Neural cell (in vitro differentiated cells): ENCODE measurements at regions not wholly inside any gene's neighbourhood (a gene's known extent, or its start where the extent isn't known, plus 50 kb on each side); places are given as distances from the start of the nearest gene placed in this dataset.

ENCODE experiments used
- CTCF ChIP-seq: fragments of 450-650 bp; IDR thresholded peaks from 2 replicates; pipeline ENCODE4 v1.5.1; 2014; ENCODE audit warnings: antibody characterized with exemption, mild to moderate bottlenecking, moderate library complexity; ENCODE audit not compliant: poor library complexity, severe bottlenecking
- EP300 ChIP-seq: fragments of 450-650 bp; conservative IDR thresholded peaks from 2 replicates; pipeline ENCODE4 v1.6.1; 2014; ENCODE audit warnings: antibody characterized with exemption, mild to moderate bottlenecking, moderate library complexity; ENCODE audit not compliant: poor library complexity, severe bottlenecking
- POLR2AphosphoS5 ChIP-seq: IDR thresholded peaks from 2 replicates; pipeline ENCODE4 v1.6.1; 2012
- RAD21 ChIP-seq: fragments of 450-650 bp; conservative IDR thresholded peaks from 2 replicates; pipeline ENCODE4 v1.6.1; 2014; ENCODE audit warnings: antibody characterized with exemption, mild to moderate bottlenecking, moderate library complexity
- SMC3 ChIP-seq: fragments of 450-650 bp; conservative IDR thresholded peaks from 2 replicates; pipeline ENCODE4 v1.6.1; 2014; ENCODE audit warnings: antibody characterized with exemption, mild to moderate bottlenecking, moderate library complexity; ENCODE audit not compliant: poor library complexity
- TAF1 ChIP-seq: IDR thresholded peaks from 2 replicates; pipeline ENCODE4 v1.6.1; 2012; ENCODE audit warnings: low read depth
- TF ChIP-seq, protein P1 (sequence below): IDR thresholded peaks from 2 replicates; pipeline ENCODE4 v1.6.1; 2012; ENCODE audit warnings: borderline replicate concordance

GRCh38 chr3:28678086-28678485 is 329.5 kb upstream of the AZI2 start:
- TF ChIP-seq CTCF (no peak), RAD21 (no peak), EP300 (no peak), TAF1 (no peak), SMC3 (no peak), POLR2AphosphoS5 (no peak)
- TF ChIP-seq, protein P1, sequence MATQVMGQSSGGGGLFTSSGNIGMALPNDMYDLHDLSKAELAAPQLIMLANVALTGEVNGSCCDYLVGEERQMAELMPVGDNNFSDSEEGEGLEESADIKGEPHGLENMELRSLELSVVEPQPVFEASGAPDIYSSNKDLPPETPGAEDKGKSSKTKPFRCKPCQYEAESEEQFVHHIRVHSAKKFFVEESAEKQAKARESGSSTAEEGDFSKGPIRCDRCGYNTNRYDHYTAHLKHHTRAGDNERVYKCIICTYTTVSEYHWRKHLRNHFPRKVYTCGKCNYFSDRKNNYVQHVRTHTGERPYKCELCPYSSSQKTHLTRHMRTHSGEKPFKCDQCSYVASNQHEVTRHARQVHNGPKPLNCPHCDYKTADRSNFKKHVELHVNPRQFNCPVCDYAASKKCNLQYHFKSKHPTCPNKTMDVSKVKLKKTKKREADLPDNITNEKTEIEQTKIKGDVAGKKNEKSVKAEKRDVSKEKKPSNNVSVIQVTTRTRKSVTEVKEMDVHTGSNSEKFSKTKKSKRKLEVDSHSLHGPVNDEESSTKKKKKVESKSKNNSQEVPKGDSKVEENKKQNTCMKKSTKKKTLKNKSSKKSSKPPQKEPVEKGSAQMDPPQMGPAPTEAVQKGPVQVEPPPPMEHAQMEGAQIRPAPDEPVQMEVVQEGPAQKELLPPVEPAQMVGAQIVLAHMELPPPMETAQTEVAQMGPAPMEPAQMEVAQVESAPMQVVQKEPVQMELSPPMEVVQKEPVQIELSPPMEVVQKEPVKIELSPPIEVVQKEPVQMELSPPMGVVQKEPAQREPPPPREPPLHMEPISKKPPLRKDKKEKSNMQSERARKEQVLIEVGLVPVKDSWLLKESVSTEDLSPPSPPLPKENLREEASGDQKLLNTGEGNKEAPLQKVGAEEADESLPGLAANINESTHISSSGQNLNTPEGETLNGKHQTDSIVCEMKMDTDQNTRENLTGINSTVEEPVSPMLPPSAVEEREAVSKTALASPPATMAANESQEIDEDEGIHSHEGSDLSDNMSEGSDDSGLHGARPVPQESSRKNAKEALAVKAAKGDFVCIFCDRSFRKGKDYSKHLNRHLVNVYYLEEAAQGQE, result no peak
